OCI-LY1 (cell line): ENCODE measurements at regions not wholly inside any gene's neighbourhood (a gene's known extent, or its start where the extent isn't known, plus 50 kb on each side); places are given as distances from the start of the nearest gene placed in this dataset.

Experiments used
- H2AFZ ChIP-seq: fragments of 200-600 bp; sonication (generic), shearing (Covaris generic); 2 replicates; pipeline ENCODE4 v1.6.0; 2014; ENCODE audit warnings: antibody characterized with exemption, mild to moderate bottlenecking, low read length
- H3F3A ChIP-seq: fragments of 200-600 bp; sonication (generic), shearing (Covaris generic); 2 replicates; pipeline ENCODE4 v1.6.0; 2014; ENCODE audit warnings: mild to moderate bottlenecking, antibody characterized with exemption, low read length, moderate library complexity; ENCODE audit not compliant: insufficient read depth
- H3K27ac ChIP-seq: fragments of 200-600 bp; sonication (generic); 2 replicates; pipeline ENCODE4 v1.5.1; 2014; ENCODE audit warnings: low read length, mixed run types, mild to moderate bottlenecking, low read depth; ENCODE audit not compliant: poor library complexity, severe bottlenecking
- H3K27me3 ChIP-seq: fragments of 200-600 bp; sonication (generic); 2 replicates; pipeline ENCODE4 v1.6.0; 2014; ENCODE audit warnings: antibody characterized with exemption, mild to moderate bottlenecking, low read length, moderate library complexity; ENCODE audit not compliant: insufficient read depth
- H3K36me3 ChIP-seq: fragments of 200-600 bp; sonication (generic); 2 replicates; pipeline ENCODE4 v1.6.1; 2014; ENCODE audit warnings: mild to moderate bottlenecking, antibody characterized with exemption, low read length, moderate library complexity, mixed read lengths; ENCODE audit not compliant: insufficient read depth
- H3K4me1 ChIP-seq: fragments of 200-600 bp; sonication (generic); 2 replicates; pipeline ENCODE4 v1.5.1; 2014; ENCODE audit warnings: mild to moderate bottlenecking, low read length, moderate library complexity; ENCODE audit not compliant: insufficient read depth, severe bottlenecking
- H3K4me2 ChIP-seq: fragments of 200-600 bp; sonication (generic), shearing (Covaris generic); 2 replicates; pipeline ENCODE4 v1.6.1; 2014; ENCODE audit warnings: low read length
- H3K4me3 ChIP-seq: fragments of 200-600 bp; sonication (generic); 2 replicates; pipeline ENCODE4 v1.5.1; 2014; ENCODE audit warnings: low read length, low read depth, mild to moderate bottlenecking, mixed read lengths; ENCODE audit not compliant: poor library complexity, severe bottlenecking
- H3K79me2 ChIP-seq: fragments of 200-600 bp; shearing (Covaris generic); 2 replicates; pipeline ENCODE4 v1.6.1; 2016; ENCODE audit warnings: mixed run types, low read length, mixed read lengths; ENCODE audit not compliant: insufficient read depth
- H3K9ac ChIP-seq: fragments of 200-600 bp; sonication (generic), shearing (Covaris generic); 2 replicates; pipeline ENCODE4 v1.6.1; 2014; ENCODE audit warnings: mild to moderate bottlenecking, low read length, mixed read lengths
- H3K9me2 ChIP-seq: fragments of 200-600 bp; sonication (generic), shearing (Covaris generic); 2 replicates; pipeline ENCODE4 v1.6.1; 2014; ENCODE audit warnings: low read depth, mild to moderate bottlenecking, low read length, mixed read lengths
- H3K9me3 ChIP-seq: fragments of 200-600 bp; shearing (Covaris generic); 2 replicates; pipeline ENCODE4 v1.6.1; 2014; ENCODE audit warnings: low read length, mixed read lengths
- H4K20me1 ChIP-seq: fragments of 200-600 bp; sonication (generic), shearing (Covaris generic); 2 replicates; pipeline ENCODE4 v1.6.0; 2016; ENCODE audit warnings: mild to moderate bottlenecking, low read length; ENCODE audit not compliant: insufficient read depth
- EZH2 ChIP-seq: fragments of 200-600 bp; sonication (generic), shearing (Covaris generic); IDR thresholded peaks from 2 replicates; pipeline ENCODE4 v1.8.0; 2017; ENCODE audit warnings: borderline replicate concordance, mixed run types, mild to moderate bottlenecking, antibody characterized with exemption, low read length, moderate library complexity, mixed read lengths
- TF ChIP-seq, protein P1 (sequence below): fragments of 200-600 bp; sonication (generic), shearing (Covaris generic); IDR thresholded peaks from 2 replicates; pipeline ENCODE4 v1.5.1; 2017; ENCODE audit warnings: mild to moderate bottlenecking, antibody characterized with exemption, low read length, moderate library complexity, mixed read lengths

DNA sequence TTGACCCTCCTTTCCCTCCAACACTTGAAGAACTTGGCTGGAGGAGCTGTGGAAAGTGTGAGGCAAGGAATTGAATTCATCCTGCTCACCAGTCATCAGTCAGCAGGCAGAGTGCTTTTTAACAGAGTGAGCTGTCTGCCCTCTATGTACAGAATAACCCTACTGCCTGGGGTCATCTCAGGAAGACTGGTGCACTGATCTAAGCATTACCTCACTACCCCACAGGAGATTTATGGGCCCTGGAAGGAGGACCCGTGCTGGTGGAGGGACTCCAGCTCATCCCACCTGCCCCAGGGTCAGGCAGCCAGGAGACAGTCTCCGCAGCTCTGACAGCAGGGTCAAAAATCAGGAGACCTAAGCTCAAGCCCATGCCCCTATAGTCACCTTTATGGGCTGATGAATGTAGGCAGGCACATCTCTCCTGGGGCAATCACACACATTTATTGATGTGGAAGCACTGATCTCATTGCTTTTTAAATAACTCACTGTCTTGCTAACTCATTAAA is 270.8 kb upstream of the SESN3 start:
- TF ChIP-seq EZH2: no peak
- TF ChIP-seq, protein P1, sequence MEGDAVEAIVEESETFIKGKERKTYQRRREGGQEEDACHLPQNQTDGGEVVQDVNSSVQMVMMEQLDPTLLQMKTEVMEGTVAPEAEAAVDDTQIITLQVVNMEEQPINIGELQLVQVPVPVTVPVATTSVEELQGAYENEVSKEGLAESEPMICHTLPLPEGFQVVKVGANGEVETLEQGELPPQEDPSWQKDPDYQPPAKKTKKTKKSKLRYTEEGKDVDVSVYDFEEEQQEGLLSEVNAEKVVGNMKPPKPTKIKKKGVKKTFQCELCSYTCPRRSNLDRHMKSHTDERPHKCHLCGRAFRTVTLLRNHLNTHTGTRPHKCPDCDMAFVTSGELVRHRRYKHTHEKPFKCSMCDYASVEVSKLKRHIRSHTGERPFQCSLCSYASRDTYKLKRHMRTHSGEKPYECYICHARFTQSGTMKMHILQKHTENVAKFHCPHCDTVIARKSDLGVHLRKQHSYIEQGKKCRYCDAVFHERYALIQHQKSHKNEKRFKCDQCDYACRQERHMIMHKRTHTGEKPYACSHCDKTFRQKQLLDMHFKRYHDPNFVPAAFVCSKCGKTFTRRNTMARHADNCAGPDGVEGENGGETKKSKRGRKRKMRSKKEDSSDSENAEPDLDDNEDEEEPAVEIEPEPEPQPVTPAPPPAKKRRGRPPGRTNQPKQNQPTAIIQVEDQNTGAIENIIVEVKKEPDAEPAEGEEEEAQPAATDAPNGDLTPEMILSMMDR: no peak
- Histone ChIP-seq H3F3A (no peaks in the 10 kb centered on the region), H3K27ac (no peak overlapping the region), H2AFZ (no peak overlapping the region), H3K27me3 (no peaks in the 10 kb centered on the region), H3K9me3 (no peaks in the 10 kb centered on the region), H3K9ac (no peak overlapping the region), H4K20me1 (no peaks in the 10 kb centered on the region), H3K79me2 (no peaks in the 10 kb centered on the region), H3K4me2 (no peak overlapping the region), H3K4me3 (no peak overlapping the region), H3K9me2 (no peaks in the 10 kb centered on the region), H3K36me3 (no peaks in the 10 kb centered on the region), H3K4me1 (no peaks in the 10 kb centered on the region)

- Histone ChIP-seq H3K27ac (no peak overlapping the region), H3F3A (no peaks in the 10 kb centered on the region), H3K9ac (no peak overlapping the region), H3K79me2 (no peaks in the 10 kb centered on the region), H3K27me3 (no peaks in the 10 kb centered on the region), H3K36me3 (no peaks in the 10 kb centered on the region), H2AFZ (no peak overlapping the region), H3K9me2 (no peaks in the 10 kb centered on the region), H3K4me3 (no peak overlapping the region), H3K4me1 (no peaks in the 10 kb centered on the region), H3K4me2 (no peak overlapping the region), H4K20me1 (no peaks in the 10 kb centered on the region), H3K9me3 (no peaks in the 10 kb centered on the region)
- TF ChIP-seq, protein P1: no peak
These were observed 269.5 kb upstream of the SESN3 start for GRCh38 chr11:95500466-95500865.

DNA sequence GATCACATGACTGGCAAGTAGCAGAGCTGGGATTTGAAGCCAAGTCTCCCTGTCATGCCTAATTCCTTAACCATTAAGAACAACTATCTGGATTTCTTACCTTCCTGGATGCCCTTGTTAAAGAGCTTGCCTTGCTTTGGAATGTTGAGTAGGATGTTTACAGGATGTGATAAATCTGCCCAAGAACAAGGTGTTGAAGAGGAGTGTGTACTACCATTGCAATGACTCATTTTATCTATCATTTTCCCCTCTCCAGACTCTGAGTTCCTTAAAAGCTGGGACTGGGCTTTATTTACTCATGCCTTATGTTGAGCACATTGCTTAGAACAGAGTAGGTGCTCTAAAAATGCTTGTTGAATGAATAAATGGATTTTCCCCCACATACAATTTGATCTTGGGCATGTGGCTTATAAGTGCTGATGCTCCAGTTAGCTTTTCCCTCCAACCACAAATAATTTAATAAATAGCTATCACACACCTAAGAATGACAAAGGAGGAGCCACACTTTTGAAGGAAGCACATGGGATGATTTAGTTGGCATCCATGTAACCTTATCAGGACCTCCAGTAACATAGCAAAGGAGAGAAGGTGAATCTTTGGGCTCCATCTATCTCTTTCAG is 268.6 kb upstream of the SESN3 start:
- H4K20me1 ChIP-seq: no peaks in the 10 kb centered on the region
- no peaks in the 10 kb centered on the region for H3K4me1 ChIP-seq
- H3K9me2 ChIP-seq: no peaks in the 10 kb centered on the region
- H3K27ac ChIP-seq: no peak overlapping the region
- no peaks in the 10 kb centered on the region for H3K36me3 ChIP-seq
- H3K79me2 ChIP-seq: no peaks in the 10 kb centered on the region
- H2AFZ ChIP-seq: no peak overlapping the region
- H3F3A ChIP-seq: no peaks in the 10 kb centered on the region
- no peaks in the 10 kb centered on the region for H3K27me3 ChIP-seq
- no peak overlapping the region for H3K9ac ChIP-seq
- H3K9me3 ChIP-seq: no peaks in the 10 kb centered on the region
- H3K4me2 ChIP-seq: no peak overlapping the region
- H3K4me3 ChIP-seq: no peak overlapping the region
- TF ChIP-seq, protein P1: no peak
- TF ChIP-seq EZH2: no peak
